H9 (cell line): ENCODE measurements at regions not wholly inside any gene's neighbourhood (a gene's known extent, or its start where the extent isn't known, plus 50 kb on each side); places are given as distances from the start of the nearest gene placed in this dataset.

Experiments used
- DNase-seq: peaks from one replicate; pipeline ENCODE4 v3.0.0-alpha.2; 2017
- H2AFZ ChIP-seq: one replicate; pipeline ENCODE4 v1.6.1; 2013; ENCODE audit warnings: mild to moderate bottlenecking, low read length, control low read depth, moderate library complexity
- H2AK5ac ChIP-seq: 2 replicates; pipeline ENCODE4 v1.6.1; 2013; ENCODE audit warnings: low read length, control low read depth, mixed read lengths; ENCODE audit not compliant: insufficient read length
- H2BK120ac ChIP-seq: one replicate; pipeline ENCODE4 v1.6.1; 2013; ENCODE audit warnings: low read depth, mild to moderate bottlenecking, low read length, control low read depth, inconsistent platforms; ENCODE audit not compliant: poor library complexity, severe bottlenecking
- H2BK12ac ChIP-seq: 2 replicates; pipeline ENCODE4 v1.6.1; 2013; ENCODE audit warnings: low read length, control low read depth, mixed read lengths, low read depth; ENCODE audit not compliant: insufficient read length
- H2BK15ac ChIP-seq: 2 replicates; pipeline ENCODE4 v1.6.1; 2013; ENCODE audit warnings: low read depth, low read length, control low read depth
- H2BK20ac ChIP-seq: one replicate; pipeline ENCODE4 v1.6.1; 2013; ENCODE audit warnings: low read depth, mild to moderate bottlenecking, low read length, control low read depth, inconsistent platforms; ENCODE audit not compliant: poor library complexity, severe bottlenecking
- H2BK5ac ChIP-seq: 2 replicates; pipeline ENCODE4 v1.6.1; 2013; ENCODE audit warnings: low read length, control low read depth, mixed read lengths; ENCODE audit not compliant: insufficient read length
- H3K14ac ChIP-seq: 2 replicates; pipeline ENCODE4 v1.6.1; 2013; ENCODE audit warnings: low read length, control low read depth; ENCODE audit not compliant: insufficient read depth
- H3K18ac ChIP-seq: 2 replicates; pipeline ENCODE4 v1.6.1; 2013; ENCODE audit warnings: low read depth, mild to moderate bottlenecking, mixed read lengths, low read length, control low read depth; ENCODE audit not compliant: insufficient read length
- H3K23ac ChIP-seq: 2 replicates; pipeline ENCODE4 v1.6.1; 2013; ENCODE audit warnings: low read length, control low read depth, mixed read lengths, low read depth; ENCODE audit not compliant: insufficient read length
- H3K23me2 ChIP-seq: 2 replicates; pipeline ENCODE4 v1.6.1; 2013; ENCODE audit warnings: low read depth, mild to moderate bottlenecking, mixed read lengths, low read length, control low read depth; ENCODE audit not compliant: insufficient read length, poor library complexity, severe bottlenecking
- H3K27ac ChIP-seq: 2 replicates; pipeline ENCODE4 v1.5.1; 2013; ENCODE audit warnings: low read length, control low read depth, mixed read lengths, low read depth; ENCODE audit not compliant: insufficient read length
- H3K27me3 ChIP-seq: 2 replicates; pipeline ENCODE4 v1.6.1; 2013; ENCODE audit warnings: low read length, control low read depth, inconsistent platforms; ENCODE audit not compliant: insufficient read depth
- H3K4ac ChIP-seq: 2 replicates; pipeline ENCODE4 v1.6.1; 2013; ENCODE audit warnings: low read depth, mild to moderate bottlenecking, control low read depth, inconsistent platforms, low read length, moderate library complexity
- H3K4me1 ChIP-seq: 2 replicates; pipeline ENCODE4 v1.6.1; 2013; ENCODE audit warnings: low read length, control low read depth, inconsistent platforms; ENCODE audit not compliant: insufficient read depth
- H3K4me2 ChIP-seq: 2 replicates; pipeline ENCODE4 v1.6.1; 2013; ENCODE audit warnings: low read length, control low read depth, mixed read lengths; ENCODE audit not compliant: insufficient read length, insufficient read depth
- H3K56ac ChIP-seq: 2 replicates; pipeline ENCODE4 v1.6.1; 2013; ENCODE audit warnings: low read depth, mild to moderate bottlenecking, mixed read lengths, low read length, control low read depth; ENCODE audit not compliant: insufficient read length
- H3K79me1 ChIP-seq: 2 replicates; pipeline ENCODE4 v1.6.1; 2013; ENCODE audit warnings: low read depth, mild to moderate bottlenecking, moderate library complexity, low read length, control low read depth, inconsistent platforms; ENCODE audit not compliant: insufficient read depth, poor library complexity, severe bottlenecking
- H3K79me2 ChIP-seq: 2 replicates; pipeline ENCODE4 v1.6.1; 2013; ENCODE audit warnings: low read length, control low read depth, inconsistent platforms; ENCODE audit not compliant: insufficient read depth
- H3K9ac ChIP-seq: 2 replicates; pipeline ENCODE4 v1.6.1; 2013; ENCODE audit warnings: low read length, control low read depth, mixed read lengths; ENCODE audit not compliant: insufficient read length; ENCODE audit errors: extremely low read depth
- H3K9me3 ChIP-seq: one replicate; pipeline ENCODE4 v1.6.1; 2013; ENCODE audit warnings: low read depth, low read length, inconsistent platforms; ENCODE audit not compliant: control insufficient read depth
- H3T11ph ChIP-seq: one replicate; pipeline ENCODE4 v1.6.1; 2013; ENCODE audit warnings: mild to moderate bottlenecking, low read length, control low read depth, inconsistent platforms
- H4K20me1 ChIP-seq: one replicate; pipeline ENCODE4 v1.6.1; 2013; ENCODE audit not compliant: control insufficient read depth, insufficient read length, insufficient read depth
- H4K5ac ChIP-seq: 2 replicates; pipeline ENCODE4 v1.6.1; 2013; ENCODE audit warnings: low read depth, mild to moderate bottlenecking, mixed read lengths, low read length, control low read depth; ENCODE audit not compliant: insufficient read length
- H4K8ac ChIP-seq: replicated peaks from 2 replicates; pipeline ENCODE4 v1.6.1; 2013; ENCODE audit warnings: low read length, control low read depth, mixed read lengths, low read depth; ENCODE audit not compliant: insufficient read length
- H4K91ac ChIP-seq: 2 replicates; pipeline ENCODE4 v1.6.1; 2013; ENCODE audit warnings: low read depth, mild to moderate bottlenecking, moderate library complexity, mixed read lengths, low read length, control low read depth; ENCODE audit not compliant: insufficient read length
- H3K27ac Mint-ChIP-seq, 3 experiments: 2 replicates in 2 of 3; 3 replicates in 1 of 3; pipeline ENCODE4 v1.8.0; 2020 to 2021; ENCODE audit warnings: mixed read lengths in 3 of 3, mild to moderate bottlenecking in 1 of 3, moderate library complexity in 1 of 3
- H3K27me3 Mint-ChIP-seq: 2 replicates; pipeline ENCODE4 v1.8.0; 2021; ENCODE audit warnings: low read depth, mild to moderate bottlenecking, moderate library complexity, mixed read lengths
- H3K36me3 Mint-ChIP-seq, 3 experiments: 2 replicates in 2 of 3; 3 replicates in 1 of 3; pipeline ENCODE4 v1.8.0; 2020 to 2021; ENCODE audit warnings: low read depth in 3 of 3, mixed read lengths in 3 of 3; ENCODE audit not compliant: insufficient read depth in 1 of 3
- H3K4me1 Mint-ChIP-seq, 2 experiments: 2 replicates each; pipeline ENCODE4 v1.8.0; 2020; ENCODE audit warnings: mixed read lengths in 2 of 2
- H3K4me3 Mint-ChIP-seq, 2 experiments: 2 replicates in 1 of 2; 3 replicates in 1 of 2; pipeline ENCODE4 v1.8.0; 2020 to 2021; ENCODE audit warnings: mild to moderate bottlenecking in 2 of 2, mixed read lengths in 2 of 2, moderate library complexity in 1 of 2
- H3K9me3 Mint-ChIP-seq, 2 experiments: 2 replicates in 1 of 2; 3 replicates in 1 of 2; pipeline ENCODE4 v1.8.0; 2020; ENCODE audit warnings: mild to moderate bottlenecking in 2 of 2, mixed read lengths in 2 of 2, moderate library complexity in 1 of 2
- CTCF ChIP-seq: fragments of 200-600 bp; sonication (generic); conservative IDR thresholded peaks from 3 replicates; pipeline ENCODE4 v1.8.0; 2021; ENCODE audit warnings: antibody characterized with exemption, mild to moderate bottlenecking
- WGBS: extraction: QIAGEN DNeasy Blood & Tissue Kit; methylation state at CpG from one replicate; pipeline ENCODE4 v1.1.7; 2013; ENCODE audit warnings: missing lambda C conversion rate, low lambda C conversion rate, mixed read lengths; ENCODE audit not compliant: insufficient read length; ENCODE audit errors: extremely low coverage; 5-methylcytosine and 5-hydroxymethylcytosine counted together

GRCh38 chr2:42917425-42917927 is 125.1 kb upstream of the HAAO start:
- Mint-ChIP-seq H3K4me3 (no peak overlapping the region), H3K27me3 (peaks cover 9% of the 10 kb centered on the region), H3K9me3 (no peaks in the 10 kb centered on the region), H3K4me1 (peaks cover 17 to 21% of the 10 kb centered on the region in 2 experiments), H3K27ac (no peak overlapping the region), H3K36me3 (no peaks in the 10 kb centered on the region; a peak in 1 of 7 replicates)
- WGBS: no CpG with 5 or more reads among the region's 10 CpGs
- Histone ChIP-seq H4K5ac (no peak overlapping the region), H2AK5ac (no peak overlapping the region), H3K9ac (no peak overlapping the region), H4K8ac (no peak overlapping the region), H3K14ac (no peak overlapping the region), H3K23ac (no peak overlapping the region), H2AFZ (no peak overlapping the region), H3K4ac (no peak overlapping the region), H2BK5ac (no peak overlapping the region), H3K18ac (no peak overlapping the region), H3K27ac (no peak overlapping the region), H2BK15ac (no peak overlapping the region), H3K4me1 (no peaks in the 10 kb centered on the region), H3K9me3 (no peaks in the 10 kb centered on the region), H3K79me1 (no peaks in the 10 kb centered on the region), H2BK12ac (no peak overlapping the region), H3K56ac (no peak overlapping the region), H2BK20ac (no peak overlapping the region), H4K20me1 (no peaks in the 10 kb centered on the region), H4K91ac (no peak overlapping the region), H3K27me3 (no peaks in the 10 kb centered on the region; the same call in 1 of the 2 replicates), H3K4me2 (no peak overlapping the region), H2BK120ac (no peak overlapping the region), H3K23me2 (no peaks in the 10 kb centered on the region), H3T11ph (no peak overlapping the region), H3K79me2 (no peaks in the 10 kb centered on the region)
- DNase-seq: no peak
- no peak for TF ChIP-seq CTCF
